Heart left ventricle (tissue), 13 donors: ENCODE measurements at regions not wholly inside any gene's neighbourhood (a gene's known extent, or its start where the extent isn't known, plus 50 kb on each side); places are given as distances from the start of the nearest gene placed in this dataset.

Experiments used
- POLR2A ChIP-seq, 2 donors: fragments of 450-650 bp; IDR thresholded peaks; one replicate each; pipeline ENCODE4 v1.6.1; 2017; ENCODE audit warnings: antibody characterized with exemption in 2 of 2, mild to moderate bottlenecking in 2 of 2, moderate library complexity in 2 of 2
- TF ChIP-seq, protein P1 (sequence below), 12 donors: fragments of 200-600 bp; sonication (generic) in 4 of 12; IDR thresholded peaks; one replicate each; pipeline versions ENCODE4 v1.5.0 to v1.8.0; 2018 to 2022; ENCODE audit warnings: antibody characterized with exemption in 12 of 12, mild to moderate bottlenecking in 5 of 12
- donor health status: ischemic (EF 13 %, LVEDD 7.1; RV severe dilation, severe dysfunction).
- donor health status: DM: no; HTN: yes; CAD: no.
- donor health status: DM: no; HTN: no; CAD: no.
- donor health status: ischemic (EF 25% LVEDD 6.9; RV normal size, moderate dysfunction).
- donor health status: ischemic (EF 25% LVEDD 5.7; RV mildly dilated, moderate dysfunction).
- donor health status: ischemic (EF 35%, LVEDD 5.7; RV mildly dilated, moderate dysfunction).
- donor health status: nonischemic (EF 11% LVEDD 7.7; RV severe dilation, severe dysfunction).
- donor health status: DM: yes; HTN: yes; CAD: no.
- donor health status: PGD.
- donor health status: ischemic (EF 29% LVEDD 5.4; RV normal size, mild dysfunction).
- donor health status: nonischemic (EF 23%, LVEDD 6.1; RV moderate dilation, normal function).

DNA sequence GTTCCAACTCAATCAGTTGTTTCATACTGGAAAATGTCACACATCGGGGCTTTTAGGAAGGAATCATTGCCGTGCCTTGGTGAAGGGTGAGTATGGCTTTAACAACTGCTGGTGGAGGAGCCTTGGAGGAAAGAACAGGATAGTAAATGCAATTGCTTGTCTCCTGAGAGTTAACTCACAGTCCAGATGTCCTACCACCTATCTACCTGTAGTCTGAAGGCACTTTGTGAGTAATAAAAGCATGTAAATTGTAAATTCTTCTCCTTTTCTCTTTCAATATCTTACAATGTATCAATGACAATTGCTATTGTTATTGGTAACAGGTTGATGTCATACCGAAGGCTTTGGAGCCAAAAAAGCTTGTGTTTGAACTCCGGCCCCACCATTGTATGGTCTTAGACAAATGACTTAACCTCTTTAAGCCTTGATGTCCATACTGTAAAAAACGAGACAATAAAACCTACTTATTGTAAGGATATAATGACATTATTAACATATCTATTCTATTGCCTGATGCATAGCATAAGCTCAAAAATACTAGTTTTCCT, 397.4 kb downstream of the ADAMTS20 start:
- TF ChIP-seq, protein P1, sequence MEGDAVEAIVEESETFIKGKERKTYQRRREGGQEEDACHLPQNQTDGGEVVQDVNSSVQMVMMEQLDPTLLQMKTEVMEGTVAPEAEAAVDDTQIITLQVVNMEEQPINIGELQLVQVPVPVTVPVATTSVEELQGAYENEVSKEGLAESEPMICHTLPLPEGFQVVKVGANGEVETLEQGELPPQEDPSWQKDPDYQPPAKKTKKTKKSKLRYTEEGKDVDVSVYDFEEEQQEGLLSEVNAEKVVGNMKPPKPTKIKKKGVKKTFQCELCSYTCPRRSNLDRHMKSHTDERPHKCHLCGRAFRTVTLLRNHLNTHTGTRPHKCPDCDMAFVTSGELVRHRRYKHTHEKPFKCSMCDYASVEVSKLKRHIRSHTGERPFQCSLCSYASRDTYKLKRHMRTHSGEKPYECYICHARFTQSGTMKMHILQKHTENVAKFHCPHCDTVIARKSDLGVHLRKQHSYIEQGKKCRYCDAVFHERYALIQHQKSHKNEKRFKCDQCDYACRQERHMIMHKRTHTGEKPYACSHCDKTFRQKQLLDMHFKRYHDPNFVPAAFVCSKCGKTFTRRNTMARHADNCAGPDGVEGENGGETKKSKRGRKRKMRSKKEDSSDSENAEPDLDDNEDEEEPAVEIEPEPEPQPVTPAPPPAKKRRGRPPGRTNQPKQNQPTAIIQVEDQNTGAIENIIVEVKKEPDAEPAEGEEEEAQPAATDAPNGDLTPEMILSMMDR (IDR thresholded peaks at IDR 0.05), result no peak
- no peak for TF ChIP-seq POLR2A (IDR thresholded peaks at IDR 0.05)
